IMR-90 (cell line): ENCODE measurements at regions not wholly inside any gene's neighbourhood (a gene's known extent, or its start where the extent isn't known, plus 50 kb on each side); places are given as distances from the start of the nearest gene placed in this dataset.

Experiments used
- ATAC-seq: fragments of 200-7000 bp; cut with Tn5 transposase; 2 replicates; pipeline ENCODE4 v1.9.1; 2020; ENCODE audit warnings: low read depth, mild to moderate bottlenecking, moderate library complexity
- BruUV-seq: library from RNA; stranded (reverse); fragments of 400-500 nt; replicated peaks from 2 replicates; lab custom pipeline; 2021; lab: Mats Ljungman, UMichigan
- CTCF ChIA-PET: fragments of 300-600 bp; formaldehyde crosslinking; extraction: SDS; loops from one replicate; lab custom pipeline; 2021; ENCODE audit warnings: antibody characterized with exemption; lab: Yijun Ruan, JAX
- POLR2A ChIA-PET: fragments of 300-600 bp; sonication (Branson Sonifier 250); formaldehyde crosslinking; loops from one replicate; lab custom pipeline; 2022; ENCODE audit warnings: antibody characterized with exemption; ENCODE audit not compliant: unreplicated experiment; lab: Charles Lee
- DNase-seq: peaks from one replicate; pipeline ENCODE4 v3.0.0; 2013
- H2AFZ ChIP-seq: replicated peaks from 2 replicates; pipeline ENCODE3; 2013; ENCODE audit warnings: low read length, mild to moderate bottlenecking; ENCODE audit not compliant: poor library complexity
- H2AK5ac ChIP-seq: 2 replicates; pipeline ENCODE4 v1.6.1; 2013; ENCODE audit warnings: low read depth, low read length, inconsistent platforms
- H2AK9ac ChIP-seq: replicated peaks from 2 replicates; pipeline ENCODE3; 2013; ENCODE audit warnings: mild to moderate bottlenecking, low read depth, low read length, moderate library complexity; ENCODE audit not compliant: poor library complexity
- H2BK120ac ChIP-seq: 2 replicates; pipeline ENCODE4 v1.6.1; 2013; ENCODE audit warnings: low read depth, low read length, inconsistent platforms
- H2BK15ac ChIP-seq: 3 replicates; pipeline ENCODE4 v1.6.1; 2013; ENCODE audit warnings: low read depth, low read length, inconsistent platforms
- H2BK20ac ChIP-seq: 2 replicates; pipeline ENCODE4 v1.6.1; 2013; ENCODE audit warnings: low read depth, mild to moderate bottlenecking, inconsistent platforms, low read length, moderate library complexity
- H2BK5ac ChIP-seq: 2 replicates; pipeline ENCODE4 v1.6.1; 2013; ENCODE audit warnings: mild to moderate bottlenecking, low read depth, low read length, inconsistent platforms; ENCODE audit not compliant: poor library complexity, severe bottlenecking
- H3K14ac ChIP-seq: replicated peaks from 2 replicates; pipeline ENCODE4 v1.6.1; 2013; ENCODE audit warnings: low read depth, low read length, inconsistent platforms
- H3K18ac ChIP-seq: 2 replicates; pipeline ENCODE4 v1.6.1; 2013; ENCODE audit warnings: low read depth, low read length, control low read depth
- H3K23ac ChIP-seq: 2 replicates; pipeline ENCODE4 v1.6.1; 2013; ENCODE audit warnings: low read depth, low read length, inconsistent platforms
- H3K27ac ChIP-seq: 2 replicates; pipeline ENCODE4 v1.5.1; 2013; ENCODE audit warnings: mild to moderate bottlenecking, control low read depth, low read length; ENCODE audit not compliant: insufficient read depth
- H3K27me3 ChIP-seq: 2 replicates; pipeline ENCODE4 v1.6.1; 2013; ENCODE audit warnings: low read length; ENCODE audit not compliant: control insufficient read depth, insufficient read depth
- H3K36me3 ChIP-seq: 2 replicates; pipeline ENCODE4 v1.6.1; 2013; ENCODE audit warnings: low read length, mixed read lengths; ENCODE audit not compliant: control insufficient read depth, insufficient read depth
- H3K4ac ChIP-seq: 2 replicates; pipeline ENCODE4 v1.6.1; 2013; ENCODE audit warnings: low read depth, low read length, inconsistent platforms
- H3K4me1 ChIP-seq: 2 replicates; pipeline ENCODE4 v1.6.1; 2013; ENCODE audit warnings: low read length, mixed read lengths; ENCODE audit not compliant: control insufficient read depth, insufficient read depth
- H3K4me2 ChIP-seq: 2 replicates; pipeline ENCODE4 v1.6.1; 2013; ENCODE audit warnings: low read depth, mild to moderate bottlenecking, control low read depth, low read length, moderate library complexity
- H3K4me3 ChIP-seq: 2 replicates; pipeline ENCODE4 v1.5.1; 2013; ENCODE audit warnings: low read depth, mild to moderate bottlenecking, control low read depth, low read length, moderate library complexity; ENCODE audit not compliant: insufficient read depth
- H3K56ac ChIP-seq: 2 replicates; pipeline ENCODE4 v1.6.1; 2013; ENCODE audit warnings: low read length, inconsistent platforms; ENCODE audit not compliant: insufficient read depth; ENCODE audit errors: extremely low read depth
- H3K79me1 ChIP-seq, 2 experiments: 2 replicates each; pipeline ENCODE4 v1.6.1; 2013; ENCODE audit warnings: low read length in 2 of 2, inconsistent platforms in 1 of 2, low read depth in 1 of 2
- H3K9ac ChIP-seq: 2 replicates; pipeline ENCODE4 v1.6.1; 2013; ENCODE audit warnings: low read depth, low read length, control low read depth
- H3K9me1 ChIP-seq: 2 replicates; pipeline ENCODE4 v1.6.1; 2013; ENCODE audit warnings: low read length, inconsistent platforms; ENCODE audit not compliant: insufficient read depth
- H3K9me3 ChIP-seq: 2 replicates; pipeline ENCODE4 v1.6.1; 2013; ENCODE audit warnings: low read length; ENCODE audit not compliant: control insufficient read depth, insufficient read depth
- H4K20me1 ChIP-seq: 2 replicates; pipeline ENCODE4 v1.6.1; 2013; ENCODE audit warnings: low read length, inconsistent platforms; ENCODE audit not compliant: insufficient read depth
- H4K5ac ChIP-seq: 2 replicates; pipeline ENCODE4 v1.6.1; 2013; ENCODE audit warnings: mild to moderate bottlenecking, low read depth, low read length, control low read depth
- H4K8ac ChIP-seq, 2 experiments: 2 replicates each; pipeline ENCODE4 v1.6.1; 2013; ENCODE audit warnings: low read depth in 2 of 2, low read length in 2 of 2, control low read depth in 1 of 2, inconsistent platforms in 1 of 2
- H4K91ac ChIP-seq: 2 replicates; pipeline ENCODE4 v1.6.1; 2013; ENCODE audit warnings: low read depth, low read length, inconsistent platforms; ENCODE audit not compliant: insufficient read depth
- BHLHE40 ChIP-seq: fragments of 150-350 bp; IDR thresholded peaks from 2 replicates; pipeline ENCODE4 v1.6.1; 2016; ENCODE audit warnings: mild to moderate bottlenecking, low read depth, low read length
- ELK1 ChIP-seq: fragments of 150-350 bp; IDR thresholded peaks from 2 replicates; pipeline ENCODE4 v1.6.1; 2016; ENCODE audit warnings: low read depth, mild to moderate bottlenecking, low read length, moderate library complexity, borderline replicate concordance
- POLR2A ChIP-seq: IDR thresholded peaks from 2 replicates; pipeline ENCODE4 v1.6.1; 2012; ENCODE audit warnings: mild to moderate bottlenecking, low read depth, low read length
- RFX5 ChIP-seq: IDR thresholded peaks from 2 replicates; pipeline ENCODE4 v1.8.0; 2012; ENCODE audit warnings: low read depth, mild to moderate bottlenecking, low read length, moderate library complexity
- WGBS, 2 experiments: methylation state at CpG; one replicate each; pipeline versions ENCODE4 v1.1.5 to v1.1.7; 2013; ENCODE audit warnings: missing lambda C conversion rate in 2 of 2; ENCODE audit not compliant: insufficient read length in 1 of 2; ENCODE audit errors: extremely low coverage in 2 of 2; 5-methylcytosine and 5-hydroxymethylcytosine counted together
- dilution Hi-C: fragments of 300-500 bp; cut with HindIII; formaldehyde crosslinking; loops from one replicate; pipeline ENCODE4 v1.14.3; 2018; ENCODE audit warnings: low sequenced_read_pairs; ENCODE audit not compliant: unreplicated experiment
- in situ Hi-C: fragments of 300-500 bp; cut with MboI; formaldehyde crosslinking; loops from 3 replicates; pipeline ENCODE4 v1.14.3; 2019; ENCODE audit warnings: low sequenced_read_pairs, inconsistent platforms, mixed read lengths
- intact Hi-C: fragments of 100-400 bp; cut with micrococcal nuclease; formaldehyde crosslinking; loops from 2 replicates; pipeline ENCODE4 v1.10.0; 2022

- H3K56ac ChIP-seq = no peak overlapping the region
- no peak overlapping the region for H3K14ac ChIP-seq
- no peak overlapping the region for H2BK120ac ChIP-seq
- H3K79me1 ChIP-seq = no peaks in the 10 kb centered on the region
- BruUV-seq = no TSS peak
- no peak overlapping the region for H3K4ac ChIP-seq
- H3K27me3 ChIP-seq = no peaks in the 10 kb centered on the region
- H3K4me1 ChIP-seq = peaks cover 9% of the 10 kb centered on the region
- H3K27ac ChIP-seq = no peak overlapping the region
- H2BK15ac ChIP-seq = peak overlapping the region; percentile 34; the same call in 1 of the 3 replicates
- H4K20me1 ChIP-seq = no peaks in the 10 kb centered on the region
- peaks cover under 1% of the 10 kb centered on the region; the same call in 1 of the 2 replicates for H3K9me3 ChIP-seq
- no peak overlapping the region for H3K9ac ChIP-seq
- no peak overlapping the region for H4K5ac ChIP-seq
- H3K9me1 ChIP-seq = 0 out of 2 replicates have a peak, but pooled peaks cover 4% of the 10 kb centered on the region
- no peak overlapping the region; the same call in 1 of the 2 replicates for H3K18ac ChIP-seq
- no peak overlapping the region for H2BK5ac ChIP-seq
- intact Hi-C loops (no loop called here), dilution Hi-C loops (no loop called here), in situ Hi-C loops (no loop called here)
- no peak overlapping the region for H3K4me3 ChIP-seq
- 94% methylated on average over 2 of the region's 3 CpGs; no CpG with 5 or more reads in 1 of the 2 experiments for WGBS, 2 experiments
- no peak overlapping the region for H2BK20ac ChIP-seq
- H2AFZ ChIP-seq = peak overlapping the region; percentile 34
- H3K4me2 ChIP-seq = no peak overlapping the region
- CTCF ChIA-PET = interaction anchor here (0.9 kb wide), 1 partner anchor 20 kb away, joined by 3 read pairs; no protein-coding TSS in a partner anchor
- no peaks in the 10 kb centered on the region for H3K36me3 ChIP-seq
- H2AK9ac ChIP-seq = no peak overlapping the region
- DNase-seq (no peak), ATAC-seq (no peak)
- no peak for TF ChIP-seq RFX5
- no peak for TF ChIP-seq ELK1
- no peak for TF ChIP-seq POLR2A
- no peak for TF ChIP-seq BHLHE40
- H4K8ac ChIP-seq = no peak overlapping the region
- H4K91ac ChIP-seq = no peak overlapping the region
- POLR2A ChIA-PET = no interaction called here
- H3K23ac ChIP-seq = no peak overlapping the region
- H2AK5ac ChIP-seq = no peak overlapping the region
Observed at GRCh38 chr9:115415450-115415849, 297.5 kb upstream of the TNC start.
